Inferior parietal cortex (tissue), 1 donor: ENCODE measurements at regions not wholly inside any gene's neighbourhood (a gene's known extent, or its start where the extent isn't known, plus 50 kb on each side); places are given as distances from the start of the nearest gene placed in this dataset.
"Not testable (repeated sequence)": the region's sequence is repeated elsewhere in the genome, so short reads cannot be mapped to it uniquely, and the experiment has no call there.

ENCODE experiments used
- DNase-seq: peaks from one replicate; pipeline ENCODE4 v3.0.0-alpha.2; 2016; ENCODE audit errors: extremely low spot score

DNA sequence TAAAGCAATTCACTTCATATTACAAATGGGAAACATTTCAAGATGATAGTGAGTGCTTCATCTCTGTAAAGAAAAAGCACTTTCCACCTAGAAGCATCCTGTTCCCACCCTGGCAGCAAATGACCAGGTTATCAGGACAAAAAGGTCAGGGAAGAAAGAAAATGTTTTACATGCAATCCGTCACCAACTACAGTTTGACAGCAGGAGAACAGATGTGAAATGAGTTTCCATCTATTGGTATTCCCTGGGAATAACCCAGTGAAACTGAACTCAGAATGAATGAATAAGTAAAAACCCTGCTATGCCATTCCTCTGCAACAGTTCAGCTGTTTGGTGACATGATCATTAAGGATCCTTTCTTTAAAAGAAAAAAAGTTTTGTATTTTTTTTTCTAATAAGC, 67.6 kb downstream of the HTR1A start:
- no peak for DNase-seq

DNA sequence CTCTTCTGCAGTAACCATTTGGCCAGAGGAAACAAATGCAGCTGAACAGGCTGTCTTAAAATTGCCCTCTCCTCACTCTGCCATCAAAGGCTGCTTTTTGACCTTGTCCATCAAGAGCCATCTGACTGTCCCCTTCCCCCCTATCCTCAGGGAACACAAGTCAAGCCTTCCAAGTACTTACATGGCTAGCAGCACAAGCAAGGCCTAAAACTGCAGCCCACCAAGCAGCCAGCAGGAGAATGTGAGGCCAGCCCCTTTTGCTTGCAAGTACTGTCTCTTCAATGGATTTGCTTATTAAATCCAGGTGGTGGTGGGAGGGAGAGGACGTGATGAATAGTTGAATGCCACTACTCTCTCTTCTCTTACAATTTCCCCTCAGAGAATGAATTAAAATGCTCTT, 83.5 kb downstream of the HTR1A start:
- DNase-seq, result no peak

DNA sequence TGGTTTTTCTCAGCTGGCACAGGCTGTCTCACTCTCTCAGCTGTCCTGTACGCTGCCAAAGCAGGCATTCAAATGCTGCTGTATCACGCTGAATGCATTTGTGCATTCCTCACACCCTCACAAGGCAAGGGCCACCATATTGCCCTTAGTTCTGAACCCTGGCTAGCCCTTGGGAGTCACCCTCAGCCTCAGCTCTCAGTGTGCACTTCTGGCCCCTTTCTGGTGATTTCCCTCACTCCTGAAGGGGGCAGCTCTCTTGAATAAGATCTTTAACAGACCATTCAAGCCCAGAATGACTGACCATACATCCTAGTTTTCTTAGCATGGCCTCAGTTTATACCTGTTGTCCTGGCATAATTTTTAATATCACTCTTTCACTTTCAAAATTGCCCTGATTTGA, 84.3 kb downstream of the HTR1A start:
- DNase-seq, result no peak

DNA sequence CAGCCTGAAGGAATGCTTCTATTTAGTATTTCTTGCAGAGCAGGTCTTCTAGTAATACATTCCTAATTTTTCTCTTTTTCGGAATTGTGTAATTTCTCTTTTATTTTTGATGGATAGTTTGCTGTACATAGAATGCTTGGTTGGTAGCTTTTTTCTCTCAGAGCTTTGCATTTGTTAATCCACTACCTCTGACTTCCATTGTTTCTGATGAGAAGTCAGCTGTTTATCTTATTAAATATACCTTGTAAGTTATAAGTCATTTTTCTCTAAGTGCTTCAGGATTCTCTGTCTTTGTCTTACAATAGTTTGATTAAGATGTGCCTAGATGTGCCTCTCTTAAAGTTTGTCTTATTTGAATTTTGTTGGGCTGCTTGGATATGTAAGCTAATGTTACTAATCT, 101.9 kb downstream of the HTR1A start:
- no peak for DNase-seq

DNA sequence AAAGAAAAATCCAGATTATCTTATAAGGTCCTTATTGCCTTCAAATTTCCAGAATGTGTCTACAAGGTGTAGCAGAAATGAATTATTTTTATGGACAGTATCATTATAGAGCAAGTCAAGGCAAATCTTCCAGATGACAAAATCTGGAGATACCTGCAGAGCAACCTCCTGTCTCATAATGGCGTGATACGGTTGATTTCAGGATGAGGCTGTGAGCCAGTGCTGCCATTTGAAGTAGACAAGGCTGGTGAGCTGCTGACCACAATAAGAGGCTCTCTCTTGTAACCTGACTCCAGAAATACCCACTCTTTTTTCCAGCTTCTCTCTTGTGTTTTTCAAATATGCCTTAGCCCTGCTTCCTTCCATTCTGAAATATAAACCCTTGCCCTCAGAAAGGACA, 108.2 kb downstream of the HTR1A start:
- no peak for DNase-seq

DNA sequence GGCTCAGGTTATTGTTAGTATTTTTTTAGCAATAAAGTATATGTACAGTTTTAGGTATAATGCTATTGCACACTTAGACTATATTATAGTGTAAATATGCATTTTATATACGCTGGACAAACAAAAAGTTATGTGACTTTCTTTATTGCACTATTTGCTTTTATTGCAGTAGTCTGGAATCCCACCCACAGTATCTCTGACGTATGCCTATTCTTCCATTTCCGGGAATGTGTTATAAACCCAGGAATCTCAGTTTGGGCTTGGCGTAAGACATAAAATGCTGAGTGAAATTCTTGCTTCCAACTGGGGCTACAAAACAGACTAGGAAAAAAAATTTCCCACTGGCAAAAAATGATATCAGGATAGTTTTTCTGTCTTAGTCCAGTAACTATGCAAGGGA, 119.1 kb downstream of the HTR1A start:
- DNase-seq, result no peak

DNA sequence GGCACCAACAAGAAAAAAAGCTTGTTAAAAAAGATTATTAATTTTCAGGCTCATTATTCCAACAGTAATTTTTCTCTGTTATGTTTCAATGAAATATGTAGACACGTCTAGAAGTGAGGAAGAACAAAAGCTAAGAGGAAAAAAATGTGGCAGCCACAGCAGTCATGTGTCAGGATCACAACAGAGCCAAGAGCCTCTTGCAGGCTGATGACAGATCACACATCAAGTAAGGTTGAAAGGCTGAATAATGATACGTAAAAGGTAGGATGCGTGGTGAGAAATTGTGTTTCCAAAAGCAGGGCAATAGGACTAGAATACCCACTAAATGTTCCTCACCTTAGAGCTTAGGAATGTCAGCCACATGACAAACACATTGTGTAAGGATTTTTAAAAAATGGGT, 124.8 kb downstream of the HTR1A start:
- no peak for DNase-seq

DNA sequence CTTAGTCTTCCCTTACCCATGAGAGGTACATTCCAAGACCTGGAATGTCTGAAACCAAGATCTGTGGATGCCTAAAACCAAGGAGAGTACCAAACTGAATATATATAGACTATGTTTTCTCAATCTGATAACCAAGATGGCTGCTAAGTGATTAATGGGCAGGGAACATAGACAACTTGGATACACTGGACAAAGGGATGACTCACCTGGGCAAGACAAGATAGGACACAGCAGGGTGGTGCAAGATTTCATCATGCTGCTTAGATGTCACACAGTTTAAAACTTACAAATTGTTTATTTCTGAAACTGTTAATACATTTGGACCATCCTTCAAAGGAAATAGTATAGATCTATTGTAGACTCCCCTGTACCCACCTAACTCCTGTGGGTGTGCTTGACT, 130.9 kb downstream of the HTR1A start:
- no peak for DNase-seq

DNA sequence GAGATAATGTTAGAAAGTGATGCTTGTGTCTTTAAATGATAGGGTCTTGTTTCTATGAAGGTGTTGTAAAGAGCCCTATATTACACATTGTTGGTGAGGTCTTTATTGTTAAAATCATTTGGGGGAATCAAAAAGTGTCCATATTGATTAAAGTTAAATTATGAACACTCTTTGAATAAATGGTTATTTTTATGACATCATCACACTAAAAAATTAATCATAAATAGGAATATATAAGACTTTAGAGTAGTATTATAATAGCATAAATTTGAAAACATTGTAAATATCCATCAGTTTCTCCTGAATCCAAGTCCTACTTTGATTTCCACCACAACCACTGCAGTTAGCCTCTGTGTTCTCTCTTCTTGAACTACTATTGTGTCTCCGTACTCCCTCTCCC, 136.3 kb downstream of the HTR1A start:
- DNase-seq, result no peak

DNA sequence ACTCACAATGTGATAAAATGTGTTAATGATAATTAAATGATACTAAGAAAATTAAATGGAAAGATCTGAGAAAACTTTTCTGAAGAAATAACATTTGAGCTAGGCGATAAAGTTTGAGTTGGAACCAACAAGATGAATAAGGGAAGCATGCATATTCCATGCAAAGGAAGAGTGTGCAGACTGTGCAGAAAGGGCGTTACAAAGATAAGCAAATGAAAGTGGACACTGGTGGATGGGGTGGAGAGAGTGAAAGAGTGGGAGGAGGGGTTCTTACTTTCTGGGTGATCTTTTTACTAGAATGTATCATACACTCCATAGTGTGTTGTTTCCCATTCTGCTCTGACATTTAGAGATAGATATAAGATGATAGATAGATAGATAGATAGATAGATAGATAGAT, 138.7 kb downstream of the HTR1A start:
- no peak for DNase-seq

DNA sequence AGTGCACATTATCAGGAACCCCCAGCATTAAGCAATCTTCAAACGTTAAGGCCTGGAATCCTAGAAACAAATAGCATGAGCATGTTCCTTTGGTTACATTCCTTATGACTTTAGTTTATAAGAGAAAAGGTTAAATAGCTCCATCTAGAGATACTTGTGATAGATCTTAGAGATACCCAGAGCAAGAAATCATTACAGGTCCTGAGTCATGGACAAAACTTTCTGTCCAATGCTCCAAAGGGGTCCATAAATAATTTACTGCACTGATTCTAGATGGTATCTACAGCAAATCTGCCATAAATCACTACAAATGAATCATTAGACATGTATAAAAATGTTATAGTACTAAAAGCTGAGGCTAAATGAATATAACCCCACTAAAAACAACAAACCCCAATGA, 139.6 kb downstream of the HTR1A start:
- no peak for DNase-seq

DNA sequence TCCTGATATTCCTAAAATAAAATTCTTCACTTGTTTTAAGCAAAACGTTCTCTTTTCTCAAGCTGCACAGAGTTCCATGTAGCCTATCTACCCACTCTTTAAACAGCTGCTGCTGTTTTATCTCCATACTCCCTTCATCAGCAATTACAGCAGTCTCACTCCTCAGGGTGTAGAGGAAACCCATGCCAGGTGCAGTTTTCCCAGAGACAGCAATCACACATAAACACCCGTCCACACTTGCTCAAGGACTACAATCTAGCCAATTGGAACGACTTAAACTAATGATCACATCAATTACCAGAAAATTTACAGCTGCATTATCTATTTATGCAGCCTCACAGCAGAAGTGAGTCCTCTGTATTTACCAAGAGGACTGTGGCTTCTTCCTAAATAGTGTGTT, 141.7 kb downstream of the HTR1A start:
- DNase-seq, result no peak

DNA sequence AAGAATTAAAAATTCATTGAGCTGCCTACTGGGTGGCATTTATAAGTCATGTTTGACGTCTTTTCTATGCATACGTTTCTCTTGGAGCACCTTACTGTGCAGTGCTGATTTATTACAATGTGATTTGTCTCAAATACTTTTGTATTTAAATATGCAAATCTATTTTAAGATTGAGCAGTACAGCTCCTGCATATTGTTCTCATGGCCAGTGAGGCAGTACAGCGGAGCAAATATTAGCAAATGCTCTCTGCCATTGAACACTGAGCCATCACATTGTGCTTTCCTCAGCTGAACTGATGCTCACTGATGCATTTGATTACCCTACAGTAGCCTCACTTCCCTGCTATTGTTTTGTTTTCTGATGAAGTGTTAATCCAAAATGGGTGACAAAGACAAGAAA, 149.6 kb downstream of the HTR1A start:
- no peak for DNase-seq

DNA sequence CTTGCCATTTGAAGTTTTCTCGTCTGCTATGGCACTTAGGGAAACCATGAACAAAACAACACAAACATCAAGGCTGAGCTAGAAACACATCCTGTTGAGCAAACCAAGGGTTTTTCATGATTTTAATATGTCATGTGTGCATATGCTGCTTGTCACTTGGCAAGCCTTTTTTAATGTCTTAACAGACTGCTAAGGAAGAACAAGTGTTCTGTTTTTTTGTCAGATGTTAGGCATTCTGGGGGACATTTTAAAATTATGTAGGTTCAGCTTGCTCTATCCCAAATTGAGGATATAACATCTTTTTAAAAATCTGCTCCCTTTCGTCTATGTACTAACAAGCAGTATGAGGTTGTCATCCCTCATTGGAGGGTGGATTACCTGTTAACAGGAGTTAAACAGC, 150.3 kb downstream of the HTR1A start:
- no peak for DNase-seq

DNA sequence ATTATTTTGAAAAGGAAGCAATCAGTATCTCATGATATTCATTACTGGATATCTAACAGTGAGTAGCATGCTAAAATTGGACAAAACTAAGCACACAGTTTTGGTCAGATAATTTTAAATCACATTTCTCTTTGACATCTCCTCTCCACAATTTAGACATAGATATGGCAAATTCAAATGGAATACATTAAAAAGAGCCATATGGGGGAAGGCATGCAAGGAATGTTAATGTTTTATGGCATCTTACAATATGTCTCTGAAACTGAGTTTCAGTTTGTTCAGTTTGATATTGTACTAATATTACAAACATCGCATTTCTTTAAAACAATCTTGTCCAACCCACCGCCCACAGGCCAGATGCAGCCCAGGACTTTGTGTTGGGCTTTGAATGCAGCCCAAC, 151.0 kb downstream of the HTR1A start:
- no peak for DNase-seq

DNA sequence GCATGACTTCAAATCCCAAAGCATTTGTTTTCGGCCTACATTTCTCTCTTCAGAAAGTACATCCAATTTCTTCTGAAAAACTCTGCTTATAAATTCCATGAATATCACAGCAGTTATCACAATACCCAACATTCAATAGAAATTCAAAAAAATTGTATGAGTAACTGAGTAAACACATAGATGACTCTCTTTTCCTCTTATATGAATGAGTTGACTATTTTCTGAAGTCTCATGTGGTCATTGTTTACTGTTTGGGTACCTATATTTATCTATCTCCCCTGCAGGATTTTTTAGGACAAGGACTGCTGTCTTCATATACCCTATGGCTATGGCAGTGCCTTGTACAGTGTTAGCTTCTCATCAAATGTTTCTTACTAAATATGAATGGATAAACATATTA, 157.1 kb downstream of the HTR1A start:
- DNase-seq, result no peak

DNA sequence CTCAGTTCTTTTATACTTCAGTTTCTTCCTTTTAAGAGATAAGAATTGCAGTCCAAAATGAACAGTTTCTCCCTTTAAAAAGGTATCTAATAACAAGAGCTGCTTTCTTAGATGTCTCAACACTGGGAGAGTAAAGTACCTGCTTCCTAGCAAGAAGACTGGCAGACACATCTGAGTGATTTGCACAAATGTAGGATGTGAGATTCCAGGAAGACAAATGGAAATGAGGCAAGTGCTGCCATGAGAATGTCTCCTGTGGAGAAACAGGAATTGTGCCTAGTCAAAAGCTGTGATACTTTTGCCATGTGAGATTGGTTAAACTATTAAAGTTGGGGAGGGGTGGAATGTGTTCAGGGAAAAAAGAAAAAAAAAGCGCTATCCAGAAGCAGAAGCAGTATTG, 159.1 kb downstream of the HTR1A start:
- DNase-seq, result no peak

DNA sequence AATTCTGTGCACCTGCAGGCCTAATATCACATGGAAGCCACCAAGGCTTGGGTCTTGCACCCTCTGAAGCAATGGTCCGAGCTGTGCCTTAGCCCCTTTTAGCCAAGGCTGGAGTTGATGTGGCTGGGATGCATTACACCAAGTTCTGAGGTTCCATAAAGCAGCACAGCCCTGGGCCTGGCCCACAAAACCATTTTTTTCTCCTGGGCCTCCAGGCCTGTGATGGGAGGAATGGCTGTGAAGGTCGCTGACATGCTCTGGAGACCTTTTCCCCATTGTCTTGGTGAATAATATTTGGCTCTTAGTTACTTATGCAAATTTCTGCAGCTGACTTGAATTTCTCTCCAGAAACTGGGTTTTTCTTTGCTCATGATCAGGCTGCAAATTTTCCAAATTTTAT, 167.3 kb downstream of the HTR1A start:
- DNase-seq, result no peak

DNA sequence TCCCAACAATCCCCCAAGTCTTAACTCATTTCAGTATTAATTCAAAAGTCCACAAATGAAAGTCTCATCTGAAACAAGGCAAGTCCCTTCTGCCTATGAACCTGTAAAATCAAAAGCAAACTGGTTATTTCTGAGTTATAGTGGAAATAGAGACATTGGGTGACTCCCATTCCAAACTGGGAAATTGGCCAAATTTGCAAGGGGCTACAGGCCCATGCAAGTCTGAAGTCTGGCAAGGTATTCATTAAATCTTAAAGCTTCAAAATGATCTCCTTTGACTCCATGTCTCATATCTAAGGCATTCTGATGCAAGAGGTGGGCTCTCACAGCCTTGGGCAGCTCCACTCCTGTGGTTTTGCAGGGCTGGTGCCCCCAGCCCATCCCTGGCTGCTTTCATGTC, 167.9 kb downstream of the HTR1A start:
- no peak for DNase-seq

DNA sequence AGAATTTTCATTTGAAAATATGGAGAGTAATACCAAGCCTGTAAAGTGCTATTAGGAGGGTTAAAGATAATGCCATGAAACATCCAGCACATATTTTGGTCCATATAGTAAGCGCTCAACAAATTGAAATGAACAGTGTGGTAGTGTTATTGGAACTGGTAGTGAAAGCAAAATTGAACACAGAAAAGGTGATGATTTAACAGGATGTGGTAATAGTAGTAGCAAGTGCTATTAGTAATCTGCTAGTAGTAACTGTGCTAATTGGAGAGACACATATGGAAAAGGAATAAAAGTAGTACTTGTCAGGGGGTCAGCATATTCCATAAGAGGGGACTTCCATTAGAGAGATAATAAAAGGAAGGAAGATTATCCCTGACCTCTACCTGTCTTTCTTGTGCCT, 187.3 kb downstream of the HTR1A start:
- DNase-seq, result no peak

DNA sequence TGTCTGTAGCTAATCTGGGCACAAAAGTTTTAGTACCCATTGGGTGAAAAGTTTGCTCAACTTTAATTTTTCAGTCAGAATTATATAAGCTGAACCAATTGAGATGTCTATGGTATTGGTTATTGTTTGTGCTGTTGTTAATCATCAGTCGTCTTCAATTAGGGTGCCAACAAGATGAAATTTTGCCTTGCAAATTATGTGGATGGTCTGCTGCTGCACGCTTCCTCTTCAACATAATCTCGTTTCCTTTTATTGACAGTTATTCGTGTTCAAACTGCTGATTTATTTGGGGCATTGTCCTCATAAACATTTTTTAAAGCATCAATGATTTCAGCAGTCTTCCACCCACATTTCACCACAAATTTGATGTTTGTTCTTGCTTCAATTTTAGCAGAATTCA, 194.0 kb downstream of the HTR1A start:
- DNase-seq, result no peak

DNA sequence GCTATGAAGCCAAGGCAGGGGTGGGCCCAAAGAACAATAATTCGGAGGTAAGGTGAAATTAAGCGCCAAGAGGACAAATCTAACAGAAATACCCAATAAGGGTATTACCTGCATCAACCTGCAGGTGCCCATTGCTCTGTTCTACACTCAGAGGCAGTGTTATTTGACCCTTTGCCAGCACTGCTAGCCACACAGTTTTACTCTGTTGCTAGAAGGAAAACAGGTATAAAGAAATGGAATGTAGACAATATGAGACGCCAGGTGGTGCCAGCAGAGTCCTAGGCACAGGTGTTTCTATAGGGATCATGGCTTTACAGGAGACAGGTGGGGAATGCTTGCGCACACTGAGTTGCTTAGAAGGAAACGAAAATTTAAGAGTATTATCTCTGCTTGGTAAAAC, 201.3 kb downstream of the HTR1A start:
- DNase-seq, result no peak

DNA sequence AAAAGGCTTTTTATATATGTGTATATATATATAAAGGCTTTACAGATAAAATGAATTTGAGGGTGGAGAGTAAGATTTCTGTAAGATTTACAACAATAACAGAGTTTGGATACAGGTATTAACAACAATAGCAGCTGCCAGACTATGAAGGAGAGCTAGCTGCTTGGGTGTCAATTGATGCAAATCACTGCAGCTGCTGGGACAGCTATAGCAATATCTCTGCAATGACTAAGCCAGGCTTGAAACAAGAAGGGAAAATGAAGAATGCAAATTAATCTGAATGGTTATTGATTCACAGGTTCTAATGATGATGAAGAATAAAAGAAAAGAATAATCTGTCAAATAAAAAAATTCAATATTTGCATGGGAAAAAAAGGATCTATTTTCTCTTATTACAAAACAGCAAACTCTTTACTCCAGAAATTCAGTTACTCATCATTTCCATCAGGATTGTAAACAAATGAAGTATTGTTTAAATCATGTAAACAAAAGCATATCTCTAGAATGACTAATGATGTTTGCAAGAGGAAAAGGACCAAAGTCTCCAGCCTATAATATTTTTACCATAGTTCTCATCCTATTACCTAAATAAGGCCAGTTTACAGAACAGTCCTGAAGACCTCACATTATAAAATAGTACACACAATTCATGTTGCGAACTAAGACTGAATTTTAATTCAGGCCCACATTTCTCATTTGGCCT, 219.0 kb downstream of the HTR1A start:
- DNase-seq, result no peak

DNA sequence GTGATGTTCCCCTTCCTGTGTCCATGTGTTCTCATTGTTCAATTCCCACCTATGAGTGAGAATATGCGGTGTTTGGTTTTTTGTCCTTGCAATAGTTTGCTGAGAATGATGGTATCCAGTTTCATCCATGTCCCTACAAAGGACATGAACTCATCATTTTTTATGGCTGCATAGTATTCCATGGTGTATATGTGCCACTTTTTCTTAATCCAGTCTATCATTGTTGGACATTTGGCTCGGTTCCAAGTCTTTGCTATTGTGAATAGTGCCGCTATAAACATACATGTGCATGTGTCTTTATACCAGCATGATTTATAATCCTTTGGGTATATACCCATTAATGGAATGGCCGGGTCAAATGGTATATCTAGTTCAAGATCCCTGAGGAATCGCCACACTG, 229.4 kb downstream of the HTR1A start:
- not testable (repeated sequence) for DNase-seq

DNA sequence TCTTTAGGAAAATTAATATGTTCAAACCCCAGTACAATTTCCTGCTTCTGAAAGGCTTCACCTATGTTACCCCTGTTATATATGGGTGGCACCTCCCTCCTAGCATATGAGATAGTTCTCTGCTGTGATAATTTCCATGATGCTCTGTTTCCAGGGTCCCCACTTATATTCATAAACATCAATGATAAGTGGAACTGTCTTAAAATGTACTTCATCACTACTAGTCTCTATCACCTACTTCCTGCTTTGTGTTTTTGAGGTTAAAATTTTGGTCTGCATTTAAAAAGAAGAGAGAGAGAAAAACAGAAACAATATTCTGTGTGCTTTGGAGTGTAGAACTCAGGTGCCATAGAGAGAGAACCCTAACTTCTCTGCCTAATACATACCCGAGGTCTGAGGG, 234.7 kb downstream of the HTR1A start:
- DNase-seq, result no peak
